GM18517 (cell line): ENCODE measurements at regions not wholly inside any gene's neighbourhood (a gene's known extent, or its start where the extent isn't known, plus 50 kb on each side); places are given as distances from the start of the nearest gene placed in this dataset.

Experiments used
- ATAC-seq: cut with Tn5 transposase; IDR thresholded peaks from one replicate; pipeline ENCODE4 v1.9.1; 2021; ENCODE audit warnings: mild to moderate bottlenecking, moderate library complexity; ENCODE audit not compliant: unreplicated experiment

- peak; percentile 78 for ATAC-seq
These were observed 250.4 kb downstream of the FOXA2 start for GRCh38 chr20:22333885-22334545.

DNA sequence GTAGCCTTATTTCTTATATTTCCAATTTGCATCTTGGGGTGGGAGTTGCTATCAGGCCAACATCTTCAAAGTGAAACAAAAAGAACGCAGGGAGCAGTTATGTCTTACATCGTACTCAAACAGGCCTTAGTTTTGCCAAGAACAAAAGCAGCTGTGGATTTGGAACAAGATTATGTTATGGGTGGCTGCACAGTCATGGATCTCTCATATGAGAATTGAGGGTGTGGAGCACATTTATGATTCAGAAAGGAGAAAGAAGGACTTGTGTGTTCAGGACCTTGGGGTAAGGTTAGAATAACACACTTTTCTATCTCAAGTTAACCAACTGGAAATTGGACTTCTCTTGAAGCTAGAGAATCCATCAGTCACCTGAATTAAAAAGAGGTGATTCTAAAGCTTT lies 259.9 kb downstream of the FOXA2 start:
- no peak for ATAC-seq

- ATAC-seq, result no peak
These were observed 261.9 kb downstream of the FOXA2 start for GRCh38 chr20:22322513-22322912.

DNA sequence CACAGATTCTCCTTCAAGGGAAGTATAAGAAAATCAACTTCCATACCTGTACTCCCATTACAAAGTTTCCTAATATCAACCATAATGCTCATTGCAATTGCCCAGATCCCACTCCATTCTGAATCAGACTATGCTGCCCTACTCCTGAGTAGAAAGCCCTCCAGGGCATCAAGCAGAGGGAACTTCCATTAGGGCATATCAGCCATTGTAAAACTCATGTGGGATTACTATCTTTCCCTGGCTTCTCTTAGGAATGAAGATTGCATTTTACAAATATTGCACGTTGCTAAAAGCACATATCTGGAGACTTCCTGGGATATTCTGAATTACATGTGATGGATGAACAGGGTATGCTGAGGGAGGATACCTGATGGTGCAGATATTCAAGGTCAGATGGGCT lies 263.2 kb downstream of the FOXA2 start:
- ATAC-seq, result no peak

GRCh38 chr20:22320245-22320915 lies 264.0 kb downstream of the FOXA2 start:
- no peak for ATAC-seq

GRCh38 chr20:22315771-22316170 lies 268.6 kb downstream of the FOXA2 start:
- ATAC-seq, result no peak

- ATAC-seq, result no peak
These were observed 269.3 kb downstream of the FOXA2 start for GRCh38 chr20:22315073-22315472.

GRCh38 chr20:22312744-22313346 lies 271.5 kb downstream of the FOXA2 start:
- no peak for ATAC-seq

- no peak for ATAC-seq
These were observed 275.4 kb downstream of the FOXA2 start for GRCh38 chr20:22308934-22309333.

DNA sequence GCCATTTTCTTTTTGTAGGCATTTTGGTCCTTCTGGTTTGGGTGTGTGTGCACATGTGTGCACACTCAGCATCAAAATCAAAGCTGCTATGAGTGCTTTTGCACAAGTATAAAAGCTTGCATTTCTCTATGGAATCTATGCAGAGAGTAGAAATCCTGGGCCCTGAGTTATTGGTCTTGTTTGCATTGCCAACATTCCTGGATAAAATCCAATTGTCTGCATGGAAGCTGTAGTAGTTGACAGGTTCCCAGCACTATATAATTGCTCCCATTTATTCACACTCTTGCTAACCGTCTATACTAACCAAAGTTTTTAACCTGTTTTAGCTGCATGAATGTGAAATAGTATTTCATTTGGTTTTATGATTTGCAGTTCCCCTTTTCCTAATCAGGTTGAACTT lies 277.0 kb downstream of the FOXA2 start:
- no peak for ATAC-seq

- ATAC-seq, result no peak
These were observed 279.0 kb downstream of the FOXA2 start for GRCh38 chr20:22305381-22305780.

- no peak for ATAC-seq
These were observed 280.8 kb downstream of the FOXA2 start for GRCh38 chr20:22303523-22303922.

- ATAC-seq, result no peak
These were observed 282.3 kb downstream of the FOXA2 start for GRCh38 chr20:22302039-22302438.

GRCh38 chr20:22293886-22294285 lies 290.5 kb downstream of the FOXA2 start:
- no peak for ATAC-seq

GRCh38 chr20:22289442-22289841 lies 294.9 kb downstream of the FOXA2 start:
- no peak for ATAC-seq

DNA sequence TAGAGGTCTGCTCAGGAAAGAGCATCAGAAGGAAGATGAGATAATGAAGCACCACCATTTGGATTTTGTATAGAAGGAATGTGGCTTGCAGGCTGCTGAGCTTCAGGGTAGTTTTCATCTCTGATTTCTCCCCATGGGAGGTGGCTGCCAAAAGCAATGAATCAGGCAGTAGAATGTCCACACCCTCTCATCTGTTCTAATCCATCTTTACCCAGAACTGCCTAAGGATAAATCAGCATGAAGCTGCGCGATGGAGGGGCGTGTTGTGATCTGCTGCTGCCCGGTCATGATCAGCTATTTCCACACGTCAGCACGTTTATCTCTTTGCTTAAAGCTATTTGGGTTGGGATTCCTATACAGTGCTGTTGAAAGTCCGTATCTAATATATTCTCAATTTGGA lies 295.4 kb downstream of the FOXA2 start:
- ATAC-seq, result no peak

DNA sequence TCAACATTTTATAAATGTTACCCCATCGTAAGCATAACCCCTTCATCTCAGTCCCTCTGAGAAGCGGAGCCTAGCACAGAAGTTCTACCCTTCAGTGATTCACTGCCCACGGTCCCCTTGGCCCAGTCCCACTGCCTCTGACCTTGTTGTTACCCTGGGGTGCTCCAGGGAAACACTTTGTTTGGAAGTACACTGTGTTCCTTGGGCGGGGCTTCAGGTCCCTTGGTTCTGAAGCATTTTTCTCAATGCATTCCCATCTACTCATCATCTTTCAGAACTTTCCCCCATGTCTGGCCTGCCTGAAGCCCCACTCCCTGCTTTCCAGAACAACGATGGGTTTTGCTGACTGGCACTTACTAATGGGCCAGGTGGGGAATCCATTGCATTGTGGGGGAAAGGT lies 296.2 kb downstream of the FOXA2 start:
- ATAC-seq, result no peak

DNA sequence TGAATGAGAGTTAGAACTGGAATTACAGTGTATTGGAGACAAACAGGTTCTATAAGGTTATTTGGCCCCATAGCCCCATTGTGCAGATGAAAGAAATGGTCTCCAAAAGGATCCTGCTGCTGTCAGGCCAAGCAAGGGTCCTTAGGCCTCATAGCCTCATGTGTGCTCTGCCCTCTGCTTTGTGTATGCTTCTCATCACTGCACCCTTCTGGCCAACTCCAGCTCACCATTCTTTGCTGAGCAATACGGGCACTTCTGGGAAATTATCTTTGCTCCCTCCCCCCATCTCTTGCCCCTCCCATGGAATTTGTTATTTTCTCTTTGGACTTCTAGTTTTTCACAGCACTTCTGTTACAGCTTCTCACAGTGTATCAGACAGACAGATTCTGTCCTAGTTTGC lies 298.8 kb downstream of the FOXA2 start:
- no peak for ATAC-seq

- no peak for ATAC-seq
These were observed 301.7 kb downstream of the FOXA2 start for GRCh38 chr20:22282696-22283095.

DNA sequence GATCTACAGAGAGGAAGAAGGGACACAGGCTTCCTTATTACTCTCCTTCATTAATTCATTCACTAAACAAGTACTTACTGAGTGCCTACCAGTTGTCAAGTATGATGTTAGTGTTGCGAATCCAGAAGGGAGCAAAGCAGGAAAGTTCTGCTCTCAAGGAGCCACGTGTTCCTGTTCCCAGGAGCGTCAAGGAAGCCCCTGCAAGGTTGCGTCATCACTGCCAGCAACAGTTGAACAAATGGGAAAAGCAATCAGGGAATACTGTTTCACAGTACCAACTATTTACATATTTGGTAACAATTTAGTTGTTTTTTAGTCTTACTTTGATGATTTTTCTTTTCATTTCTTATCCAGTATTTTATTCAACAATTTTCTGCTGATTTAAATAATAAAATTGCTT lies 310.0 kb downstream of the FOXA2 start:
- no peak for ATAC-seq

GRCh38 chr20:22268675-22269074 lies 315.7 kb downstream of the FOXA2 start:
- ATAC-seq, result no peak

DNA sequence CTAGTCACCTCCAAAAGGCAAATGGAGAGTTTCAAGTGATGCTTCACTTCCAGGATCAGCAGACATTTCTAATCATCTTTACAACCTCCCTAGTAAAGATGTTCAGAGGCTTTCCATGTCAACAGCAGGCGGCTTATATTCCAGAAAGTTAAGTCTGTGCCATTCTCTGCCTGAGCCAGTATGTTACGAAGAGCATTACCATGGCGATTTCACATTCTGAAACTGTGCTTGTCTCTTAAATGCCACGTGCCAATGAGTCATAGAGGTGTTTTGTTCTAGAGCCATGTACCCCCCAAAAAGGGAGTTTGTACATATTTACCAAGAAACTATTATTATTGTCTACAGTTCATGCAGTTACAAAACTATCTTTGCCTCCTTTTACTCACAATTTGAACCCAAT lies 319.5 kb downstream of the FOXA2 start:
- no peak for ATAC-seq
